ENCODE measurements at regions not wholly inside any gene's neighbourhood (a gene's known extent, or its start where the extent isn't known, plus 50 kb on each side); places are given as distances from the start of the nearest gene placed in this dataset.

DNA sequence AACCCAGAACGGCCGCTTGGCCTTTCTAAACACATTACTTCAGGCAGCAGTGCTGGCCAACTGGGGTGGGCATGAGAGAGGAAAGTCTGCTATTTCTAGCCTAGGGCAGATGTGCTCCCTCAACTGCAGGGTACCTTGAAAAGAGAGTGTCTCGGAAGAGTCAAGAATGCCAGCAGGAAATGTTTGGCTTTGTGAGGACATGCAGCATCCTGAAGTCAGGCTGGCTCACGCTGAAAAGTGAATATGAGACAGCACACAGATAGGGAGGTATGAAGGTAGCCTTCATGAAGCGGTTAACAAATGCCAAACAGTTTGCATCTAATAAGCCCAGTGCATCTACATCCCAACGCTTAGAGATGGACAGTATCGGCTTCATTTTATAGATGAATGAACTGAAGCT is 65.0 kb upstream of the NCKAP5 start:
- H3K4me1 ChIP-seq (ENCODE audit: control insufficient read depth in 2 of 2, insufficient read depth in 2 of 2, low read length in 2 of 2), result no peaks in the 10 kb centered on the region
- H4K20me1 ChIP-seq (ENCODE audit: control insufficient read depth, insufficient read depth, low read length, poor library complexity, severe bottlenecking), result no peaks in the 10 kb centered on the region
- no peaks in the 10 kb centered on the region for H3K27me3 ChIP-seq (replicated peaks in 1 of 4; ENCODE audit: control extremely low read depth in 1 of 4, control insufficient read depth in 3 of 4, insufficient read depth in 4 of 4, low read length in 3 of 4)
- no peaks in the 10 kb centered on the region for H3K36me3 ChIP-seq (replicated peaks in 1 of 2; ENCODE audit: control extremely low read depth in 1 of 2, control insufficient read depth in 1 of 2, extremely low read depth in 1 of 2, insufficient read depth in 2 of 2, low read length in 1 of 2)
- H3K4me3 ChIP-seq (ENCODE audit: control extremely low read depth in 1 of 5, extremely low read depth in 1 of 5, insufficient read depth in 1 of 5, low read depth in 2 of 5, low read length in 4 of 5), result no peak overlapping the region
- DNase-seq (no peak), ATAC-seq (ENCODE audit: low read depth) (no peak)
- CTCF ChIA-PET, result no interaction called here
- no peaks in the 10 kb centered on the region for H3K79me2 ChIP-seq (ENCODE audit: control insufficient read depth, insufficient read depth, low read length)
- H3K9ac ChIP-seq (ENCODE audit: low read length), result no peak overlapping the region
- H3K27me3 Mint-ChIP-seq, result no peaks in the 10 kb centered on the region
- H3K9me3 ChIP-seq (ENCODE audit: control extremely low read depth in 1 of 3, control insufficient read depth in 2 of 3, insufficient read depth in 1 of 3, low read length in 2 of 3), result no peaks in the 10 kb centered on the region
- H3K27ac Mint-ChIP-seq, result no peak overlapping the region
- no peak overlapping the region for H2AFZ ChIP-seq (ENCODE audit: insufficient read depth, low read depth, low read length, poor library complexity, severe bottlenecking)
- H3K4me2 ChIP-seq (replicated peaks; ENCODE audit: low read depth, low read length, poor library complexity, severe bottlenecking), result no peak overlapping the region
- POLR2A ChIA-PET, result no interaction called here
- intact Hi-C loops (cut with micrococcal nuclease), result no loop called here
- H3K27ac ChIP-seq (ENCODE audit: low read length in 2 of 2), result no peak overlapping the region
- TF ChIP-seq EZH2 (IDR thresholded peaks at IDR 0.05; ENCODE audit: borderline replicate concordance, insufficient read depth, low read depth, low read length, poor library complexity, severe bottlenecking), result no peak
- TF ChIP-seq, protein P1, sequence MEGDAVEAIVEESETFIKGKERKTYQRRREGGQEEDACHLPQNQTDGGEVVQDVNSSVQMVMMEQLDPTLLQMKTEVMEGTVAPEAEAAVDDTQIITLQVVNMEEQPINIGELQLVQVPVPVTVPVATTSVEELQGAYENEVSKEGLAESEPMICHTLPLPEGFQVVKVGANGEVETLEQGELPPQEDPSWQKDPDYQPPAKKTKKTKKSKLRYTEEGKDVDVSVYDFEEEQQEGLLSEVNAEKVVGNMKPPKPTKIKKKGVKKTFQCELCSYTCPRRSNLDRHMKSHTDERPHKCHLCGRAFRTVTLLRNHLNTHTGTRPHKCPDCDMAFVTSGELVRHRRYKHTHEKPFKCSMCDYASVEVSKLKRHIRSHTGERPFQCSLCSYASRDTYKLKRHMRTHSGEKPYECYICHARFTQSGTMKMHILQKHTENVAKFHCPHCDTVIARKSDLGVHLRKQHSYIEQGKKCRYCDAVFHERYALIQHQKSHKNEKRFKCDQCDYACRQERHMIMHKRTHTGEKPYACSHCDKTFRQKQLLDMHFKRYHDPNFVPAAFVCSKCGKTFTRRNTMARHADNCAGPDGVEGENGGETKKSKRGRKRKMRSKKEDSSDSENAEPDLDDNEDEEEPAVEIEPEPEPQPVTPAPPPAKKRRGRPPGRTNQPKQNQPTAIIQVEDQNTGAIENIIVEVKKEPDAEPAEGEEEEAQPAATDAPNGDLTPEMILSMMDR (IDR thresholded peaks at IDR 0.05), result no peak
- no peaks in the 10 kb centered on the region for H3K9me3 Mint-ChIP-seq (ENCODE audit: insufficient read depth)
- no peaks in the 10 kb centered on the region for H3K4me1 Mint-ChIP-seq
- no peak overlapping the region for H3K4me3 Mint-ChIP-seq
- 95% methylated on average over 2 of the region's 7 CpGs for WGBS (ENCODE audit: insufficient coverage)

GRCh38 chr2:133633881-133634409 is 65.7 kb upstream of the NCKAP5 start:
- H3K4me1 Mint-ChIP-seq, result no peaks in the 10 kb centered on the region
- no peak overlapping the region for H3K4me3 ChIP-seq (ENCODE audit: control extremely low read depth in 1 of 5, extremely low read depth in 1 of 5, insufficient read depth in 1 of 5, low read depth in 2 of 5, low read length in 4 of 5)
- DNase-seq (no peak), ATAC-seq (ENCODE audit: low read depth) (no peak)
- no CpG with 5 or more reads among the region's 8 CpGs for WGBS (ENCODE audit: insufficient coverage)
- H2AFZ ChIP-seq (ENCODE audit: insufficient read depth, low read depth, low read length, poor library complexity, severe bottlenecking), result no peak overlapping the region
- TF ChIP-seq, protein P1 (IDR thresholded peaks at IDR 0.05), result no peak
- TF ChIP-seq EZH2 (IDR thresholded peaks at IDR 0.05; ENCODE audit: borderline replicate concordance, insufficient read depth, low read depth, low read length, poor library complexity, severe bottlenecking), result no peak
- ChIA-PET POLR2A (no interaction called here), CTCF (no interaction called here)
- H3K9me3 Mint-ChIP-seq (ENCODE audit: insufficient read depth), result no peaks in the 10 kb centered on the region
- no peak overlapping the region for H3K4me2 ChIP-seq (replicated peaks; ENCODE audit: low read depth, low read length, poor library complexity, severe bottlenecking)
- H3K9ac ChIP-seq (ENCODE audit: low read length), result no peak overlapping the region
- no peak overlapping the region for H3K27ac Mint-ChIP-seq
- H3K27me3 ChIP-seq (replicated peaks in 1 of 4; ENCODE audit: control extremely low read depth in 1 of 4, control insufficient read depth in 3 of 4, insufficient read depth in 4 of 4, low read length in 3 of 4), result no peaks in the 10 kb centered on the region
- H3K27ac ChIP-seq (ENCODE audit: low read length in 2 of 2), result no peak overlapping the region
- no peaks in the 10 kb centered on the region for H3K27me3 Mint-ChIP-seq
- H3K4me3 Mint-ChIP-seq, result no peak overlapping the region
- intact Hi-C loops (cut with micrococcal nuclease), result no loop called here
- H3K79me2 ChIP-seq (ENCODE audit: control insufficient read depth, insufficient read depth, low read length), result no peaks in the 10 kb centered on the region
- H3K9me3 ChIP-seq (ENCODE audit: control extremely low read depth in 1 of 3, control insufficient read depth in 2 of 3, insufficient read depth in 1 of 3, low read length in 2 of 3), result no peaks in the 10 kb centered on the region
- no peaks in the 10 kb centered on the region for H4K20me1 ChIP-seq (ENCODE audit: control insufficient read depth, insufficient read depth, low read length, poor library complexity, severe bottlenecking)
- no peaks in the 10 kb centered on the region for H3K36me3 ChIP-seq (replicated peaks in 1 of 2; ENCODE audit: control extremely low read depth in 1 of 2, control insufficient read depth in 1 of 2, extremely low read depth in 1 of 2, insufficient read depth in 2 of 2, low read length in 1 of 2)
- no peaks in the 10 kb centered on the region for H3K4me1 ChIP-seq (ENCODE audit: control insufficient read depth in 2 of 2, insufficient read depth in 2 of 2, low read length in 2 of 2)
